Transverse colon (tissue), 4 donors: ENCODE measurements at regions not wholly inside any gene's neighbourhood (a gene's known extent, or its start where the extent isn't known, plus 50 kb on each side); places are given as distances from the start of the nearest gene placed in this dataset.

ENCODE experiments used
- CTCF ChIP-seq, 5 experiments: fragments of 200-600 bp in 3 of 5; fragments of 450-650 bp in 2 of 5; sonication (generic) in 3 of 5; IDR thresholded peaks; 1 replicate in 2 of 5; 2 replicates in 3 of 5; pipeline ENCODE4 v1.5.1; 2016 to 2017; ENCODE audit warnings: antibody characterized with exemption in 5 of 5, inconsistent platforms in 3 of 5, mild to moderate bottlenecking in 2 of 5, moderate library complexity in 1 of 5
- EP300 ChIP-seq: sonication (generic); formaldehyde crosslinking; IDR thresholded peaks from one replicate; pipeline ENCODE4 v1.6.1; 2017; ENCODE audit warnings: antibody characterized with exemption, low read depth
- POLR2A ChIP-seq: fragments of 450-650 bp; IDR thresholded peaks from one replicate; pipeline ENCODE4 v1.6.1; 2016; ENCODE audit warnings: antibody characterized with exemption, mild to moderate bottlenecking, moderate library complexity
- POLR2AphosphoS5 ChIP-seq, 3 donors: sonication (generic); formaldehyde crosslinking; IDR thresholded peaks; one replicate each; pipeline ENCODE4 v1.6.1; 2016; ENCODE audit warnings: antibody characterized with exemption in 3 of 3

GRCh38 chr5:18749763-18750162, 1115.5 kb downstream of the TAF11L14 start:
- TF ChIP-seq CTCF (IDR thresholded peaks at IDR 0.05) = no peak
- no peak for TF ChIP-seq POLR2A
- no peak for TF ChIP-seq EP300
- no peak for TF ChIP-seq POLR2AphosphoS5 (IDR thresholded peaks at IDR 0.05)
